ENCODE measurements at regions not wholly inside any gene's neighbourhood (a gene's known extent, or its start where the extent isn't known, plus 50 kb on each side); places are given as distances from the start of the nearest gene placed in this dataset.
"Not testable (repeated sequence)": the region's sequence is repeated elsewhere in the genome, so short reads cannot be mapped to it uniquely, and the experiment has no call there.

- TF ChIP-seq SUZ12 (IDR thresholded peaks at IDR 0.05; ENCODE audit: extremely low read depth, insufficient read depth, insufficient read length); ZNF274 (IDR thresholded peaks at IDR 0.05; ENCODE audit: low read depth, low read length); YY1 (IDR thresholded peaks at IDR 0.05; ENCODE audit: insufficient read depth, insufficient read length): not testable (repeated sequence)
These were observed 1002.6 kb upstream of the HS3ST1 start for GRCh38 chr4:12431259-12431658.

Data from NT2/D1 (cell line).